Limb (tissue), 2 donors: ENCODE measurements at regions not wholly inside any gene's neighbourhood (a gene's known extent, or its start where the extent isn't known, plus 50 kb on each side); places are given as distances from the start of the nearest gene placed in this dataset.
"Not testable (repeated sequence)": the region's sequence is repeated elsewhere in the genome, so short reads cannot be mapped to it uniquely, and the experiment has no call there.

Experiments used
- DNase-seq, 2 donors: peaks; one replicate each; pipeline ENCODE4 v3.0.0-alpha.2; 2016; ENCODE audit errors: extremely low spot score in 2 of 2

- no peak for DNase-seq
These were observed 109.9 kb downstream of the UTRN start for GRCh38 chr6:144395014-144395413.

GRCh38 chr6:144395826-144396225, 110.7 kb downstream of the UTRN start:
- no peak for DNase-seq

GRCh38 chr6:144397141-144397540, 112.0 kb downstream of the UTRN start:
- DNase-seq: no peak

- no peak for DNase-seq
These were observed 115.2 kb downstream of the UTRN start for GRCh38 chr6:144400321-144400720.

- no peak for DNase-seq
These were observed 116.9 kb downstream of the UTRN start for GRCh38 chr6:144401736-144402733.

- no peak for DNase-seq
These were observed 117.6 kb downstream of the UTRN start for GRCh38 chr6:144402750-144403149.

- DNase-seq: no peak
These were observed 120.0 kb downstream of the UTRN start for GRCh38 chr6:144405163-144405562.

GRCh38 chr6:144406796-144407195, 121.7 kb downstream of the UTRN start:
- no peak for DNase-seq

GRCh38 chr6:144408161-144408560, 123.0 kb downstream of the UTRN start:
- DNase-seq: peak in 1 of 2 donors; percentile 43

- no peak for DNase-seq
These were observed 124.9 kb downstream of the UTRN start for GRCh38 chr6:144410059-144410458.

- not testable (repeated sequence) for DNase-seq
These were observed 125.4 kb downstream of the UTRN start for GRCh38 chr6:144410574-144410973.

GRCh38 chr6:144411531-144412165, 126.5 kb downstream of the UTRN start:
- DNase-seq: no peak

GRCh38 chr6:144413418-144413817, 128.3 kb downstream of the UTRN start:
- DNase-seq: no peak

GRCh38 chr6:144415014-144415413, 129.9 kb downstream of the UTRN start:
- no peak for DNase-seq

- no peak for DNase-seq
These were observed 130.7 kb downstream of the UTRN start for GRCh38 chr6:144415835-144416237.

- DNase-seq: no peak
These were observed 131.1 kb downstream of the UTRN start for GRCh38 chr6:144416244-144416643.

GRCh38 chr6:144416773-144417172, 131.6 kb downstream of the UTRN start:
- no peak for DNase-seq

GRCh38 chr6:144417681-144418080, 132.5 kb downstream of the UTRN start:
- DNase-seq: no peak

GRCh38 chr6:144418959-144419545, 133.9 kb downstream of the UTRN start:
- no peak for DNase-seq

- no peak for DNase-seq
These were observed 138.0 kb downstream of the UTRN start for GRCh38 chr6:144423167-144423566.

- DNase-seq: no peak
These were observed 144.6 kb downstream of the UTRN start for GRCh38 chr6:144429753-144430152.

GRCh38 chr6:144433446-144433845, 148.3 kb downstream of the UTRN start:
- DNase-seq: not testable (repeated sequence)
